GM03348 (cell line): ENCODE measurements at regions not wholly inside any gene's neighbourhood (a gene's known extent, or its start where the extent isn't known, plus 50 kb on each side); places are given as distances from the start of the nearest gene placed in this dataset.
A peak's percentile ranks its signal among the peaks of the same experiment; 100 is the strongest.

Source experiments
- DNase-seq: peaks from one replicate; pipeline ENCODE4 v3.0.0; 2012; ENCODE audit warnings: low spot score

DNA sequence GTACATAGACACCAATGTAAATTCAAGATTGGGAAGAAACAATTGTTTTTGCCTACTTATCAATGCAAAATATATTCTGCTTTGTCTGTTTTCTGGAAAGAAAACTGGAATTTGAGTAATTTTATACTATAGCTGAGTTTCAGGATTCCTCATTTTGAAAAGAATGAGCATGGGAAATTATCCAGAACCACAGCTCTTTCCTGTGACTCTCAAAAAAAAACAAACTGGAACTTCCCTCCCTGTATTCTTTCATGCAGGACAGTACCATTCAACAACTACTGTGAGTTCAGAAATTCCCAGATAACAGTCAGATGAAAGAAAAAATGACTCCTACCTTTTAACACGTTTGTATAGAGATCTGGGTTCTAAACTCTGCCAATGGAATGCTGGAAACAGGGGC, 372.4 kb downstream of the TGFB2 start:
- peak; percentile 38 for DNase-seq

DNA sequence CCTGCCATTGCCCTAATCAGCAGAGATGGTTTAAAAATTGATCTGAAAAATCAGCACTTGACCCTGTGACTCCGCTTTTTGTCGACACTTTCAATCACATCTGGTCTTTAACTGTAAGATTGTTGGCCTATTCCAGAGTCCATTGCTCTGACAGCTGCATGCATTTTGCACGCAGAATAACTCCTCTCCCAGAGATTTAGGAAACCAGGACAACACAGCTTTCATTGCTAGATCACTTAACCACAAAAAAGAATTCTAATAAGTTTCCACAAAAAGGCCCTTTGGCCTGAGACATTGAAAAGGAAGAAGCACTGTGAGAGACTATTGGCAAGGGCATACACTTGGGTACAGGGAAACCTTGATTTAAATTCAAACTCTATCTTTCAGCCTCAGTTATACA, 373.1 kb downstream of the TGFB2 start:
- no peak for DNase-seq

DNA sequence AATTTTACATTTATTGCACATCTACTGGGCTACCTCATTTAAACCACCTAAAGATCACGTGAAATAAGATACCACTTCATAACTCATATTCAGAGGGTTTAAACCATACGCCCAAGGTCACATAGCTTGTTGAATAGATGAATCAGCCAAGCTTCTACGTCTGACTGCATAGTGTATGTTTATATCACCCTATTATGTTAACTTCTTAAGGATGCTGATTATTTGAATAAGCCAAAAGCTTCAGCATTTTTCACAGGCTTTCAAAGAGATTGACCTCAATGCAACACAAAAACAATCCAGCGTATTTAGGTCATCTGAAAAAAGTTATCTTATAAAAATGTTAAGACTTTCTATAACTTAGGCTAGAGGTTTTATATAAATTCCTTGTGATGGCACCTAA, 373.8 kb downstream of the TGFB2 start:
- no peak for DNase-seq

DNA sequence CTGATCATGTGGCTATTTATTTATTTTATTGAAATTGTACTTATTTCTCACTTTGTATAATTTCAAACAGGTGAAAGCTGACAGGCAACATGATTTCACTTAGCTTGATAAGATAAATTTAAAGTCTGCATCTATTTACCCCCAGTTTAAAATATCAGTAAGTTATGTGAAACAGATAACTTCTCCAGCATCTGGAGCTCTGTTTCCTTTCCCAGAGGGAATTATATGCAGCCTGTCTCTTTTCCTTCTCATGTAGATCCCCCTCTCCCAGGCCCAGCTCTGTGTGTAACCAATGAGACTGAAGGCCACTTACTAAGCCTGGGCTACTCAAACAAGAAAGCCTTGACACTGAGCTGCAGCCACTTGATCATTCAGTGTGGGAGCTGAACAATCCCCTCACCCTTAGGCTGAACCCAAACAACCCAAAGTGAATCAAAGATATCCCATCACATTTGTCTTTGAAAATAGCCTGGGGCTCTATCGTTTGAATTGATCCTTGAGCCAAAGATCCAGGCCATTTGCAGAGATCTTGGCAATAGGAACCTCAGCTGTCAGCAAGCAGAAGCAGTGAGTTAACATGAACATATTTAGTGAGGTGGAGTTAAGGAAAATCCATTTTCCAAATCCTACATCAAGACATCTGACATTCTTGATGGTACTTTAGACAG, 383.9 kb downstream of the TGFB2 start:
- DNase-seq, result no peak

DNA sequence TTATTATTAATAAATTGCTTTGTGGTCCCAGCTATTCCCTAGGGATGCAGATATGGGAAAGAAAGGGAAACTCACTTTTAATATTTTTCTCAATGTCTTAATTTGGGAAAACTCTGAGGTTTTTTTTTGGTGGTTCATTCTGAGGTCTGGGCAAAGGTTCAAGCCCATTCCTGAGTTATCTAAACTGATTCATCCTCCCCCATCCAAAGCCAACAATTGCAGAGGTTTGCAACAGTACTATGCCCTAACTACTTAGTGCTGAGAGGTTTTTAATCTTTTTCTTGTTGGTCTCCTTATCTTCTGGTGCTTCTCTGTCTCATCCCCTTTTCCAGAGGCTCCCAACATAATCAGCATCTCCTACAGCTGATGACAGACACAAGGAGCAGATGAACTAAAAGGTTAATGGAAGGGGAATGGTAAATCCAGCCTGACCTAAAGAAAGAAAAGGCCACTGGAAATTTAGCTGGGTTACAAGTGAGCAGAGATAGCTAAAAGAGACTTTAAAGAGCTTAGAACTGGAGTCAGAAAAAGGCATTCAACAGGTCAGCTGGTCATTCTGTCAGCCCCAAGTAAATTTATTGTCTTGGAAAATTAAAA, 390.4 kb downstream of the TGFB2 start:
- peak; percentile 77 for DNase-seq

DNA sequence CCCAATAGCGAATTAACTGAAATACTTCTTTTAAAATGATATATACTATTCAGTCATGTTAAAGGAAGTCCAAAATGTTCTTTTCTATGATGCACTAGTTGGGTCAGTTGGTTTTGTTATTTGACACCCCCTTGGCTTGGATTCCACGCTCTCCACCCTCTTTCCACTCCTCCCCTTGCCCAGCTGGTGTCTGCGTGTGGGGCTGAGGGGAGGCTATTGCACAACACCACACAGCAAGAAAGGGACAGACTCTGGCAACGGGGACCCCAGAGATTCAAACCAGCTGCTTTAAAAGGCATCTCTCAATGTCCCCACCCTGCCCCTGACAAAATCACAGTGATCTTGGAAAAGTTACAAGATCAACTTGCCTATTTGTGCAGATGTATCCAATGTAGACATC, 394.3 kb downstream of the TGFB2 start:
- DNase-seq, result no peak

DNA sequence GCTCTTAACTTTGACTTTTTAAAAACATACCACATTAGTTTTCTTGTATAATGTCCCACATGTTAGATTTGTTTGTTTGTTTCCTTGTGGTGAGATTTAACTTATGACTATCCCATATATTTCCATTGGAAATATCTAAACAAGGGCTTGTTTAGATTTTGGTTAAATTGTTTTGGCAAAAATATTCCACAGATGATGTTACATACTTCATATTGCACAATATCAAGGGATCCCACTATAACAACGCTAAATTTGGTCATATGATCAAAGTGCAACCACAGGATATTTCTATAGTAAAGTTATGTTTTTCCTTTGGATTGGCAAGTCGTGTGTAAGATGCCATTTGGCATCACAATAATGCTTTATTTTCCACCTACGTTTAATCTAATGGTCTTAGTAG, 396.7 kb downstream of the TGFB2 start:
- no peak for DNase-seq

DNA sequence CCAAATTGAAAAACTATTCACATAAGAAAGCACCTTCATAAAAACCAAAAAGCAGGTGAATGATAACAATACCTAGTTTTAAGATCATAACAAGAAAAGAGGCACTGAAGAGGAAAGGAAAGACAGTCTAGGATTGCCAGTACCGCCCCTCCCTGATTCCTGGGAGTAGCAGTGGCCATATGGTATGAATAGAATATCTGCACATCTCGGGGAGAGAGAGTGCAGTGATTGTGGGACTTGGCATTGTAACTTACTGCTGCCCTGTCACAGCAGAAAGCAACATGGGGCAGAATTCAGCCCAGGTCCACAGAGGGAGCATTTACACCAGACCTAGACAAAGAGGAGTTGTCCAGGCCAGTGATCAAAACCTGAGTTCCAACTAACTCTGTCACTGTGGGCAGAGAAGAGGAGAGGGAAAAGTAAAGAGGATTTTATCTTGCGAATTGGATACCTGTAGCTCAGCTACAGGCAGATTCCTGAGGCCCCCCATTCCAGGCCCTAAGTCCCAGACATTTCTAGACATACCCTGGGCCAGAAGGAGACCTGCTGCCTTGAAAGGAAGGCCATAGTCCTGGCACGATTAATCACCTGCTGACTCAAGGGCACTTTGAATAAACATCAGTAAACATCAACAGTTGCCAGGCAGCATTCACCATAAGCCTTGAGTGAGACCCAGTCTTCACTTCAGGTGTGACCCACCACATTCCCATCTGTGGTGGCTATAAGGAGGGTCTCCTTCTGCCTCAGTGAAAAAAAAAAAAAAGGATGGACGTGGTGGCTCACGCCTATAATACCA, 397.5 kb downstream of the TGFB2 start:
- DNase-seq, result no peak

DNA sequence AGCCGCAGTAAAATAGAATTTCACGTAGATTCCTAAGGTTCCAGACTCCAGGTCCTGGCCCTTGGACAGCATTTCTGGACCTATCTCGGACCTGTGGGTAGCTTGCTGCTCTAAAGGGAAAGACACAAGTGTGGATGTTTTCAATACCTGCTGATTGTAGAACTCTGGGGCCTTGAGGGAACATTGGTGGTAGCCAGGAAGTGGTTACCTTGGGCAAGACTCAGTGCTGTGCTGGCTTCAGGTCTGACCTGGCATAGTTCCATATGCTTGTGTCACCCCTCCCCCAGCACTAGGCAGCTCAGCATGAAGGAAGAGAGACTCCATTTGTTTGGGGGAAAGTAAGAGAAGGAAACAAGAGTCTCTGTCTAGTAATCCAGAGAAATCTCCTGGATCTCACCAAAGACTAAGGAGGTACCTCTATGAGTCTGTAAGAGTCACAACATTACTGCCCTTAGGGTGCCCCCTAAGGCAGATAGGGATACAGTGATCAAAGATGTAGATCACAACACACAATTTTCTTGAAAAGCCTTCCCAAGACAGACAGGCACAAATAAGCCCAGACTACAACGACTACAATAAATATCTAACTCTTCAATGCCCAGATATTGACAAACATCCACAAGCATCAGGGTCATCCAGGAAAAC, 398.8 kb downstream of the TGFB2 start:
- no peak for DNase-seq

DNA sequence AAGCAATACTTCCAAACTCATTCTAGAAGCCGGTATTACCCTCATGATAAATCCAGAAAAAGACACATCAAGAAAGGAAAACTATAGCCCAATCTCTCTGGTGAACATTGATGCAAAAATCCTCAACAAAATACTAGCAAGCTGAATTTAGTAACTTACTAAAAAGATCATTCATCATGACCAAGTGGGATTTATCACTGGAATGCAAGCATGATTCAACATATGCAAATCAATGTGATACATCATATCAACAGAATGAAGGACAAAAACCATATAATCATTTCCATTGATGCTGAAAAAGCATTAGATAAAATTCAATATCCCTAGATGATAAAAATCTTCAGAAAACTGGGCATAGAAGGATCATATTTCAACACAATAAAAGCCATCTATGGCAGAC, 402.9 kb downstream of the TGFB2 start:
- no peak for DNase-seq

DNA sequence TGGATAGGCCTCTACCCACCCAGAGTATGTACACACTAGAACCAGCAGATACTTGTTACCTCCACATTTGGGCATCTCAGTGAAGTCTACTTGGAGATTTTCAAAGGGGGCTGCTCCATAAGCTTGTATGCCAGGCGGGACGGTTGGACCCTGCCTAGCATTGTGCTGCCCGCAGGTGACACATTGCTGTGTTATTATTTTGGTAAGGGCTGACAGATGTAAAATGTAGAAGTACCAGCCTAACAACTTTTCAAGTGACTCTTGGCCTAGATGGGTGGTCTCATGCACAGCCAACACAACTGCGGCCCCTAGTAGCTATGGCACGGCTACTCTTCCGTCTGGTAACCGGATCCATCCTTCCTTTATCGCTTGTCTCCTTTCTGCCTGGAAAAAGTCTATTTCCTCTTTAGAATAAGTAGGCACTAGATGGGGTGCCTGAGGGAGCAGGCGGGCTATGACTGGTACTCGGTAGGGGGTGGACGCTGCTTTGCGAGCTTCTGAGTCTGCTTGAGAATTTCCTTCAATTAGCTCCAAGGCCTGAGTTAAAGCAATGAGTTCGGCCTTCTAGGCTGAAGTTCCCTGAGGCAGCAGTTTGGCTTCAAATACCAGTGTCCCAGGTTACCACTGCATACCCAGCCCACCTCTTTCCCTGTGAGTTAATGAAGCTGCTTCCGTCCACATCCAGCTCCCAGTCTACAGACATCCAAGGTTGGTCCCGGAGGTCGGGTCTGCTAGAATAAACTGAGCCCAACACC, 405.3 kb downstream of the TGFB2 start:
- no peak for DNase-seq

DNA sequence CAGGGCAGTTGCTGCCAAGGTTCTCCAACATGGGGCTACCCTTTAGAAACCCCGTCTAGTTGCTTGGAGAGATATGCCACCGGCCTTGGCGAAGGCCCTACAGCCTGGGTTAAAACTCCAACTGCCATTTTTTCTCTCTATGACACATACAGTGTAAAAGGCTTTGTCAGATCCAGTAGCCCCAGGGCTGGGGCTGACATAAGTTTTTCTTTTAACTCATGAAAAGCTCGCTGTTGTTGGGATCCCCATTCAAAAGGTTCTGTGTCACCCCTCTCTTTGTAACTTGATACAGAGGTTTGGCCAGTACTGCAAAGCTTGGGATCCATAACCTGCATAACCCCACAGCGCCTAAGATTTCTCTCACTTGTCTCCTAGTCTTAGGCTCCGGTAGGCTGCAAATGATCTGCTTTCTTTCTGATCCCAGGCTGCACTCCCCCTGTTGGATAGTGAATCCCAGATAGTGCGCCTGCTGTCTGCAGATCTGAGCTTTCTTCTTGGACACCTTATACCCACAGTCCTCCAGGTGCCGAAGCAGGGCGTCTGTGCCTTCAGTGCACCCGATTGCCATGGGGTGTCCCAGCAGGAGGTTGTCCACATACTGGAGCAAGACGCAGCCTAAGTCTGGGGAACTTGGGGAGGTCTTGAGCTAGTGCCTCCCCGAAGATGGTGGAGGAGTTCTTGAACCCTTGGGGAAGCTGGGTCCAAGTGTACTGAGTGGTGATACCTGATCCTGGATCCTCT, 406.2 kb downstream of the TGFB2 start:
- DNase-seq, result no peak

DNA sequence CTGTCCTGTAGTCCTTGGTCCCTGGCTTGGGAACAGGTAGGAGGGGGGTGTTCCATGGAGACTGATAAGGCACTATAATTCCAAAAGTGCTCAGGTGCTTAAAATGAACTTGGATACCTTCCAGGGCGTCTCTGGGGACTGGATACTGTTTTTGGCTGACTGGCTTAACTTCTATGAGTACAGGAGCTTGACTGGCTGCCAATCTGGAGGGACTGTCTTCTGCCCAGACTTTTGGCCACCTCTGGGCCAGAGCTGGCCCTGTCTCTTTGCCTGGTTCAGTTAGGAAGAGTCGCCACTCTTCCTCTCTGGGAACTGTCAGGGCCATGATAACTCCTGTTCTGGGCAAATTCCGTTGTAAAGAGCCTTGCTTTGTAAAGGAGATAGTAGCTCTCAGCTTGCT, 407.0 kb downstream of the TGFB2 start:
- no peak for DNase-seq

DNA sequence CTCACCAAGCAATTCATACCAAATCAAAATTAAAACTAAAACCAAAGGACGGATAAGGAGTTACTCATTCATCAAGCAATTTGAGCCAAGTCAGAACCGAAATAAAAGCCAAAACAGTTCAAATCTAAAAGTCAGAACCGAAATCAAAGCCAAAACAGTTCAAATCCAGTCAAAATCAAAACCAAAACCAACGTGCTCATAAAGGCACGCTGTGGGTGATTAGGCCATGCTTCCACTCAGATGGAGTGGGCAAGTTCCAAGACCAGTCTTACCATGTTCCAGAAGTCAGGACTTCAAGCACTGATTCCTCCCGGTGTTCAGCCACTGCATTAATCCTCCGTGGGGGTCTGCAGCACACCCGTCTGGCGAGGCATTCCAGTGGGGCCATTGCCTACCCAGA, 409.3 kb downstream of the TGFB2 start:
- no peak for DNase-seq

DNA sequence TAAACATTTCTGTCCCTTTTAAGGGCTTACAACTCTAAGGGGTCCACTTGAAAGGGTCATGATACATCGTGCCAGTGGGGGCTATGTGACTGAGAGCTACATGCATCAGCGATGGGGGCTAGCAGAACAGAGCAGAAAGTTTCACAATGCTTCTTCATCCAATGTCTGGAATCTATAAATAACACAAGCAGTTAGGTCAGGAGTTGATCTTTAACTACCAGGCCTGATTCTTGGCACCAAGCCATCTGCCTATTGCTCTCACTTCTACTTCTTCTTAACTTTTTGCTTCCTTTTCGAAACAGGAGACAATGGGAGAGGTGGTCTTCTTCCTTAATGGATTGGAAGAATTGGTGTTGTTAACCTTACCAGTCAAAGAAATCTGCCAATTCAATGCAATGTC, 410.0 kb downstream of the TGFB2 start:
- DNase-seq, result no peak

DNA sequence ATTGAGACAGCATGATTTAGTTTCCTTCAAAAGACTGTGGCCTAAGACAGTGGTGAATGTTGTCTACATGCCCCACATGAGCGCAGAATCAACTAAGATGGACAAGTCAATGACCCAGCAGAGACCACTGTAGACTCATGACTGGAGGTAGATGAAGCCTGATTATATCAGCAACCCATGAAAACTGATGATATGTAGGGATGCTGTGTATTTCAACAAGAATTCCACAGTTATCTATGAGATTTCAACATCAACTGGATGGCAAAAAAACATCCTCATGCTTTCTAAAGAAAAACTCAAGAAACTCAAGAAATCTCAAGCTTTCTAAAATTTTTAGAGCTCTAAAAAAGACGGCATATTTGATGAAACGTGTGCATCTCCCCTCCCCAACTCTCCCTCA, 413.9 kb upstream of the LYPLAL1 start:
- no peak for DNase-seq

DNA sequence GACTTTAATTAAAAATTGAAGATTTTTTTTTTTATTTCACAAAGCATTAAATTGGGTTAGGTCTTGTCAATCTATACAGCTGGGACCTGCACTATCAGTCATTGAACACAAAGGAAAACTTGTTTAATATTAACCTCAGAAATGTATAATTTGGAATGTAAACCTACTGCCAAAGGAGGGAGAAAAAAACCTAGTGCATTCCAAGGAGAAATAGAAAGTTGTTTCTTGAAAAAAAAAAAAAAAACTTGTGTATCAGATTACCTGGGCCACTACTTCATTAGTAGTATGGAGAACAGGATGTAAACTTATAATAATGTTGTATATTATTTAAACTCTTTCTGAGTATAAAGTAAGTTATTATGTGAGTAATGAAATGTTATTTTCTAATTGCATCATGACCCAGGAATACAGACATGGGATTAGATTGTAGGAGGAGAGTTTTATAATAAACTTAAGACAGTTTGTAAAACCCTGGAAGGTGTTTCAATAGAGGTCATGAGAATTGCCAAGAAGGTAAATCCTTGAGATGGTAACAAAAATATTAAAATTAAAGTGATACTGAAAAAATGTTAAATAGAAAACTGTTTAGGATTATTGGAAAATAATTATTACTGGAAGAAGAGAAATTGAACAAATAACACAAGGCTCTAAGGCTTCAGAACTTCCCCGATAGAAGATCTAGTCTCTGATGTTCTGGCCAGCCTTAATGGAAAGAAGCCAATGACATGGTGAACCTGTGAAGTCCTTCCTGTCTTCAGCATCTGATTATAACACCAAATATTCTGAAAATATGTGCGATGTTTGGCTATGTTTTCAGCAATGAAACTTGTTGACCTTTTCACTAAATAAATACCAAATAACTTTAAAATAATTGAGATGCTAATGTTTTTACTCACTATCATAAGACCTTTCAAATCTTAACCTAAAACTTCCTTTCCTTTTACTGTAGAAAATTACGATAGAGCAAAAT, 412.8 kb upstream of the LYPLAL1 start:
- DNase-seq, result no peak

DNA sequence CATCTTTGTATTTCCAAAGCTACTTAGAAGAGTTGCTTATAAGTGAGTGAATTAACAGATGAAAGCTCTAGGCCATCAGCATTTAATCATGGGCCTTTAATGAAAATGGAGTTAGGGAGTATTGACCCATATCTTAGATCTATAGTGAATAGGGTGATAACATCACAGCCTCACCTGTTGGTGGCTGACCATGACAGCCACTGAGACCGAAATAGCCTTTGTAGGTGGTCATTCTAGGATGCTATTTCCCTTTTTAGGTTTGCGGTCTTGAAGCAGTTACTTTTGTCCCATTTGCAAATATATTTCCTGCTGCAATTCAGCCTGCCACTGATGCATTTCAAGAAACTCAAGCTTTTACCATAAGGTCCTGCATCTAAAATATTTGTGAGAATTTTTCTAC, 410.1 kb upstream of the LYPLAL1 start:
- no peak for DNase-seq

DNA sequence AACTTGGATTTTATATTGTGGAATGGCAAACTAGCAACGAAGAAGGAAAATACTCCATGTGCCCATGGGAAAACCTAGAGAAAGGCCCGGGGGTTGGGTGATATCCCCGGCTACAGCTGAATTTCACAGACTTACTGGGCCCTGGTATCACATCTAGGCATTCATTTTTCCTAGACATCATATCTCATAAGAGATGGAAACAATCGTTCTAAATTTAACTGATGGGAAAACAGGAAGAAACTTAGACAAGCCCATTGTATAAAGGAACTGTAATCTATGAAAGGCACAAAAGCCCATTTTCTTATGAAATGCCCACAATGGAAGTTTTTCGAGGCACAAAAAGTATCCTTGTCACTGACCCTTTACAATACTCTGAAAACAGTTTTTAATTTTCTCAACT, 407.9 kb upstream of the LYPLAL1 start:
- no peak for DNase-seq

DNA sequence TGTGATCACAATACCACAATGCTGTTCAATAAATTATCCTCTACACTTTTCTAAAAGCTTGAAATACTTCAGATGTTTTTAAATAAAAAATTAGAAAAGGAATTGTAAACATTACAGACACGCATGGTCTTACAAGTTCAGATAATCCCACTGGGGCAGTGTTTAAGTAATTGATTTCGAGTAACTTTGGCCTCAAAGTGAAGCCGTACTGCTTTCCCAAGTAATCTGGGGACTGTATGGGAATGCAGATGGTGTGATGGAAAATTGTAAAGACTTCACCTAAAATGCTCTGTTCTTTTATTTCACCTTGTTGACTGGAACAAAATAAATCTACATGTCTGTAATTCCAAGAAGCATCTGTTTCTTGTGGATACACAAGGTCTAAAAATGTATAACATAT, 401.7 kb upstream of the LYPLAL1 start:
- no peak for DNase-seq
